Omental fat pad (tissue), 3 donors: ENCODE measurements at regions not wholly inside any gene's neighbourhood (a gene's known extent, or its start where the extent isn't known, plus 50 kb on each side); places are given as distances from the start of the nearest gene placed in this dataset.

Experiments used
- ATAC-seq: fragments of 150-250 bp; one replicate; pipeline ENCODE4 v1.9.1; 2016; ENCODE audit warnings: mild to moderate bottlenecking, moderate library complexity; ENCODE audit not compliant: low FRiP score
- DNase-seq: peaks from one replicate; pipeline ENCODE4 v3.0.0-alpha.2; 2019; ENCODE audit warnings: low spot score
- CTCF ChIP-seq, 3 donors: fragments of 450-650 bp; IDR thresholded peaks; one replicate each; pipeline ENCODE4 v1.5.1; 2016 to 2017; ENCODE audit warnings: antibody characterized with exemption in 3 of 3, mild to moderate bottlenecking in 3 of 3, moderate library complexity in 2 of 3

- DNase-seq: no peak
- peak; percentile 57 for ATAC-seq
- TF ChIP-seq CTCF (IDR thresholded peaks at IDR 0.05): no peak
Measured at GRCh38 chr12:61610143-61610542, 650.1 kb upstream of the USP15 start.

GRCh38 chr12:61629702-61630101 lies 630.5 kb upstream of the USP15 start:
- TF ChIP-seq CTCF (IDR thresholded peaks at IDR 0.05): no peak
- no peak for ATAC-seq
- DNase-seq: no peak

- no peak for ATAC-seq
- TF ChIP-seq CTCF (IDR thresholded peaks at IDR 0.05): no peak
- no peak for DNase-seq
Measured at GRCh38 chr12:61646639-61647038, 613.6 kb upstream of the USP15 start.

GRCh38 chr12:61647566-61647965 lies 612.6 kb upstream of the USP15 start:
- ATAC-seq: no peak
- no peak for TF ChIP-seq CTCF (IDR thresholded peaks at IDR 0.05)

GRCh38 chr12:61652265-61652664 lies 607.9 kb upstream of the USP15 start:
- ATAC-seq (no peak), DNase-seq (no peak)
- TF ChIP-seq CTCF (IDR thresholded peaks at IDR 0.05): no peak

More at GRCh38 chr12:61647566-61647965, 612.6 kb upstream of the USP15 start:
- DNase-seq: no peak

GRCh38 chr12:61654698-61655097 lies 605.5 kb upstream of the USP15 start:
- no peak for TF ChIP-seq CTCF (IDR thresholded peaks at IDR 0.05)
- DNase-seq (no peak), ATAC-seq (no peak)

GRCh38 chr12:61655241-61655640 lies 605.0 kb upstream of the USP15 start:
- DNase-seq (no peak), ATAC-seq (no peak)
- TF ChIP-seq CTCF (IDR thresholded peaks at IDR 0.05): no peak
